ENCODE measurements at regions not wholly inside any gene's neighbourhood (a gene's known extent, or its start where the extent isn't known, plus 50 kb on each side); places are given as distances from the start of the nearest gene placed in this dataset.
"Not testable (repeated sequence)": the region's sequence is repeated elsewhere in the genome, so short reads cannot be mapped to it uniquely, and the experiment has no call there.

DNA sequence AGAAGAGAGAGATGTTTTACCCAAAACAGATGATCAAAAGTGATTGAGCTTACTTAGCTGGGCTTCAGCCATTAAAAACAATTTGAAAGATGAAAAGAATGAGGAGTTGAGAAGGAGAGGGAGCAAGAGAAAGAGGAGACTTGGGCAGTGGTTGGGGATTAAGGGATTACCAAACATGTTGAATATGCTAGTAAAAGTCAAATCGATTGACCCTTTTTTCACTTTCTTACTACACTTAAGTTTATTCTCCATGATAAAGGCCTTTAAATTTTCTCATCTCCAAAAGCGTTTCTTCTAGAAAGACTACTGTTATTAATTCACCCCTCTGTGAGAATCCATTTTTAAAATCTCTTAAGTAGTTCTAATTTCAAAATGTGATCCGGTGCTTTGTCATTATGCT, 1254.0 kb upstream of the PHF14 start:
- no peak for DNase-seq

DNA sequence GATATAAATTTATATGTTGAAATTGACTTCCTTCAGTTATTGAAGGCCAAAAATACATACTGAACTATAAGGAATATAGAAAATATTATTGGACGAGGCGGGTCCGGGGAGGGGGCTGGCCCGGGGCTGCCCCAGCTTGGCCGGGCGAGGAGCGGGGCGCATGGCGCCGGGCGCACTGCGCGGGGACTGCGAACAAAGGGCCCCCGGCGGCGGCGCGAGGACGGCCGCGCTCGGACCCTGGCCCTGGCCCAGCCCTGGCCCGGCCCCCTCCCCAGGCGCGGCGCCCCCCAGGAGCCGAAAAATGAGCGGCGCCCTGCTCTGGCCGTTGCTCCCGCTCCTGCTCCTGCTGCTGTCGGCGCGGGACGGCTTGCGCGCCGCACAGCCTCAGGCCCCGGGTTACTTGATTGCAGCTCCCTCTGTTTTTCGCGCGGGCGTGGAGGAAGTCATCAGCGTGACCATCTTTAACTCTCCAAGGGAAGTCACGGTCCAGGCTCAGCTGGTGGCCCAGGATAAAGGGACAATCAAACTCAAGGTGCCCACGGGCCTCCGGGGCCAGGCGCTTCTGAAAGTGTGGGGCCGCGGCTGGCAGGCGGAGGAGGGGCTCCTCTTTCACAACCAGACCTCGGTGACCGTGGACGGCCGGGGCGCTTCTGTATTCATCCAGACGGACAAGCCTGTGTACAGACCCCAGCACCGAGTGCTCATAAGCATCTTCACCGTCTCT, 1247.6 kb upstream of the PHF14 start:
- not testable (repeated sequence) for DNase-seq

DNA sequence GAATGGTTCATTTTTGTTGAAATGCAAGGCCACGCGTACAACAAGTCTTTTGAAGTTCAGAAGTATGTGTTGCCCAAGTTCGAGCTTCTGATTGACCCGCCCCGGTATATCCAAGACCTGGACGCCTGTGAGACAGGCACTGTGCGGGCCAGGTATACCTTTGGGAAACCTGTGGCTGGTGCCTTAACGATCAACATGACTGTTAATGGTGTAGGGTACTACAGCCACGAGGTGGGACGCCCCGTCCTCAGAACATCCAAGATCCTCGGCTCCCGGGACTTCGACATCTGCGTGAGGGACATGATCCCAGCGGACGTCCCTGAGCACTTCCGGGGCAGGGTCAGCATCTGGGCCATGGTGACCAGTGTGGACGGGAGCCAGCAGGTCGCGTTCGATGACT, 1246.9 kb upstream of the PHF14 start:
- DNase-seq: not testable (repeated sequence)

DNA sequence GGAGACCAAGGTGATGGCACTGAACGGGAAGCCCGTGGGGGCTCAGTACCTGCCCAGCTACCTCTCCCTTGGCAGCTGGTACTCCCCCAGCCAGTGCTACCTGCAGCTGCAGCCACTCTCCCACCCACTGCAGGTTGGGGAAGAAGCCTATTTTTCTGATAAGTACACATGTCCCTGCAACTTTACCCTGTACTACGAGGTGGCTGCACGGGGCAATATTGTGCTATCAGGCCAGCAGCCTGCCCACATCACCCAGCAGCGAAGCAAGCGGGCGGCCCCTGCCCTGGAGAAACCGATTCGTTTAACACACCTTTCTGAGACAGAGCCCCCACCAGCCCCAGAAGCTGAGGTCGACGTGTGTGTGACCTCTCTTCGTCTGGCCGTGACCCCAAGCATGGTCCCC, 1246.2 kb upstream of the PHF14 start:
- not testable (repeated sequence) for DNase-seq

DNA sequence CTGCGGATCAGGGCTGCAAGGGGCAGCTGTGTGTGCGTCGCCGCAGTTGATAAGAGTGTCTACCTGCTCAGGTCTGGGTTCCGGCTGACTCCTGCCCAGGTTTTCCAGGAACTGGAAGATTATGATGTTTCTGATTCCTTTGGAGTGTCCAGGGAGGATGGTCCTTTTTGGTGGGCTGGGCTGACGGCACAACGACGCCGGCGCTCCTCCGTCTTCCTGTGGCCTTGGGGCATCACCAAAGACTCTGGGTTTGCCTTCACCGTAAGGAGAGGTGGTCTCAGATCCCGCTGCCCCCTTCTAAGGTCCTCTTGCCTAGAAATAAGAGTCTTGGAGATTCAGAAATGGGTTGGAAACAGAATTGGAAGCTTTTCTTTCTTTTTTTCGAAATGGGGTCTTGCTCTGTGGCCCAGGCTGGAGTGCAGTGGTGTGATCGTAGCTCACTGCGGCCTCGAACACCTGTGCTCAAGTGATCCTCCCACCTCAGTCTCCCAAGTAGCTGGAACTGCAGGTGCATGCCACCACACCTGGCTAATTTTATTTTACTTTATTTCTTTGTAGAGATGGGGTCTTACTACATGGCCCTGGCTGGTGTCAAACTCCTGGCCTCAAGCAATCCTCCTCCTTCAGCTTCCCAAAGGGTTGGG, 1245.5 kb upstream of the PHF14 start:
- not testable (repeated sequence) for DNase-seq

DNA sequence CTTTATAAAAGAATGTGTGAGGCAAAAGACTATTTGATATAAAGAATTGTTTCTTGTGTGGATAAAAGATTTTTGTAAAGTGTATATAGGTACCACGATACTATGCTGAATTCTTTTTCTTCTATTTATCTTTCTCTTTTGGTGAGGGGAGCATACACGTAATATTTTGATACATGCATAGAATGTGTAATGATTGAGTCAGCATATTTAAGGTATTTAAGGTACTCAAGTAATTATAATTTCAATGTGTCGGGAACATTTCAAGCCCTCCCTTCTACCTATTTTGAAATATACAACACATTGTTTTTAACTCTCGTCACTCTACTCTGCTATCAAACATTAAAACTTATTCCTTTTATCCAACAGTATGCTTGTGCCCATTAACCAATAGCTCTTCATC, 1221.6 kb upstream of the PHF14 start:
- no peak for DNase-seq

DNA sequence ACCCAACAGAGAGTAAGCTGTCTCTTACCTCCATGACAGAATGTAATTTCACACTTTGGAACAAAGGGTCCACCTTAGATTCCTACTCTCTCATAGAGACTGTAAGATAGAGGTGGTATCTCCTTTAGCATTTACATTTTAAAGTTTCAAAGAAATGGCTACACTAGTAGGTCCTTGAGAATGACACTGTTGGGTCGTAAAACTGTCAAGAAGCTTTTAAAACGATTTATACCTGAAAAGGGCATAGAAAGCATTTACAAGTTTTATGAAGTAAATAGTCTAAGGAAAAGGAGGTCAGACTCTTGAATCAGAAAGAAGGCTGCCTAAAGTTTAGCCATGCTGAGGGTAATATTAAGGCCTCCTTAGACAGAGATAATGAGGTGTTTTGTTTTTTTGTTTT, 1212.4 kb upstream of the PHF14 start:
- no peak for DNase-seq

DNA sequence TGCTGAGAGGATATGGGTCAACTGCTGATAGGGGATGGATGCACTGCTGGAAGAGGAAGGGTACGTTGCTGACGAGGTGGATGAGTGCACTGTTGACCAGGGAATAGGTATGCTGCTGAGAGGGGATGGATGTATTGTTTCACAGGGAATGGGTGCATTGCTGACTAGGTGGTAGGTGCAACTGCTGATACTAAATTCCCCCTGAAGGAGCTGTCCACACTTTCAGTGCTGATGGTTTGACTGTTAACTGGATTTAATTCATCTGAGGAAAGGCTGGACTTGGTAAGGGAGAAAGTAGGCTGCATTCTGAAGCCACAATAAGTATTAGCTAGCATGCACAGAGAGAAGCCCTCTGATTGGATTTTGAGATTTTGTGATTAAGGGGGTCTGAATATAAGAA, 1196.8 kb upstream of the PHF14 start:
- no peak for DNase-seq

DNA sequence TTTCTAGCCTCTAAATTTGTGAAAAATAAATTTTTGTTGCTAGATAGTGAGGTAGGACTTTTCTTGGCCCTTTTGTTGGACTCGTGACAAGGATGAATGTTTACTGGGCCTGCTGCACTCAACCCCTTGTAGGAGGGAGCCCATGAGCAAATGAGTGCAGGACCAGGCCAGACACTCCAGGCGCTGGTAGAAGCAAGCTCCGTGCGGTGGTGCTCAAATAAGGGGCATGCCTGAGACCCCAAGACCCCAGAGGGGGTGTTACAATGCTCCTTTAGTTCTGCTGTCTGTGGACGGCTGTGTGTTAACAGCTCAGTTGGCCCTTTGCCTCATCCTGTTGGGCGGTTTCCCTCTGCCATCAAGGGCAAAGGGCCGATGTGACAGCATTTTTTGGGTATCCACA, 1195.3 kb upstream of the PHF14 start:
- DNase-seq: no peak

DNA sequence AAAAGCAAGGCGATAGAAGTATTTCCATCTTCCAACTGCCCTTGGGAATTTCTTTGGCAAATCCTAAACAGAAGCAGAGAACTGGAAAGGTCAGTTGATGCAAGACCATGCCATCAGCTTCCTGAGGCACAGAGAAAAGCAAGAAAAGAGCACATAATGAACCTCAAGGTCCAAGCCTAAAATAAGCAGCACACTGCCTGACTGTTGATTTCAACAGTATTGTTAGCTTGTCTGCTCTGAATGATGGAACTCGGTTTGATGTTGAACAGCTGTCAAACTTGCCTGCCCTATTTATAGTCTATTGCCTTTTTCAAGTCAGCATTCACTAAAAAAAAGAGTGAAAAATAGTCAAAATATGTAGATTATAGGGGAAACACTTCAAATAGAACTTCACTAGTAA, 1192.0 kb upstream of the PHF14 start:
- no peak for DNase-seq

DNA sequence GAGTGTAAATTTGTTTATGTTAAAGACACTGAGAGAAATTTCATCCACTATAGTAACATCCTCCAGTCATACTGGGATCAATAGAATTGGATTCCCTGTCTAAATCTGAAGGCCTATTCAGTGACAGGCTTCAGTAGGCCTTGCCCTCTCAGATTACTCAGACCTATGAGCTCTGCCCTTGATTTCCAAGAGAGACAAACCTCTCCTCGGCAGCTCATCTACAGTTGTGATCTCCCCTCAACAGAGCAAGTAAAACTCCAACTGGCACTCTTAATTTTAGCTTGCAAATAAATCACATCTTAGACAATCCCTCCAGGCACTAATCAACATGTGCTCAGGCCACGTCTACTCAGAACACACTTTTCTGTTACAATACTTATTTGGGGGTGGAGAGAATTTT, 1191.4 kb upstream of the PHF14 start:
- no peak for DNase-seq

DNA sequence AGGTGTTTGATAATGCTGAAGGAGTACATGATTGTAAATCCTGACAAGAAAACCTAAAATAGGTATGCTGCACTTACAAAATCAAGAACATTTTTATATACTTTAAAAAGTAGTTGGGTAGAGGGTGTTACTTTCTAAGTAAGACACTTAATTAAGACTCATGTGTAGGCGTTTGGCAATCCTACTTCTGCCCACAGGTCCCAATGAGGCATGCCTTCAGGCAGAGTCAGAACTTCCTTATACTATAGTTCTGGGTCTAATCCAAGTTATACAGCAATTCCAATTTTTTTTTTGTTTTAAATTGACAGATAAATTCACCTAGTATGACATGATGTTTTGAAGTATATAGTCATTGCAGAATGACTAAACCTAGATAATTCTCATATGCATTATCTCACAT, 1188.5 kb upstream of the PHF14 start:
- no peak for DNase-seq

DNA sequence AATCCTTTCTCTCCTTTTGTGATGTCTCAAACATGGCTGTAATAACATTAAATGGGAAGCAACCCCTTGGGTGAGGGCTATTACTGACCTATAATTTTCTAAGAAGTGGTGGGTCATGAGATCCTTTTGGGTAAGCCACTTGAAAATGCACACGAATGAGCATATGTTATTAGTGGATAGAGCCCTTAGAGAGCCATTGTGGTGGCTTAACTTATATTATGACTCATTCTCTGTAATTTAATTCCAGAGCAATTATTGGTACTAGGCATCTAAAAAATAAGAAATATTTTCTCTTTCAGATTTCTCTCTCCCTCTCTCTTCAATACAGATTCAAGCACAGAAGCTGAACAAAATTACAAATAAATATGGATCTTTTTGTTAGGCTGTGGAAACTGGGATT, 1177.4 kb upstream of the PHF14 start:
- no peak for DNase-seq

DNA sequence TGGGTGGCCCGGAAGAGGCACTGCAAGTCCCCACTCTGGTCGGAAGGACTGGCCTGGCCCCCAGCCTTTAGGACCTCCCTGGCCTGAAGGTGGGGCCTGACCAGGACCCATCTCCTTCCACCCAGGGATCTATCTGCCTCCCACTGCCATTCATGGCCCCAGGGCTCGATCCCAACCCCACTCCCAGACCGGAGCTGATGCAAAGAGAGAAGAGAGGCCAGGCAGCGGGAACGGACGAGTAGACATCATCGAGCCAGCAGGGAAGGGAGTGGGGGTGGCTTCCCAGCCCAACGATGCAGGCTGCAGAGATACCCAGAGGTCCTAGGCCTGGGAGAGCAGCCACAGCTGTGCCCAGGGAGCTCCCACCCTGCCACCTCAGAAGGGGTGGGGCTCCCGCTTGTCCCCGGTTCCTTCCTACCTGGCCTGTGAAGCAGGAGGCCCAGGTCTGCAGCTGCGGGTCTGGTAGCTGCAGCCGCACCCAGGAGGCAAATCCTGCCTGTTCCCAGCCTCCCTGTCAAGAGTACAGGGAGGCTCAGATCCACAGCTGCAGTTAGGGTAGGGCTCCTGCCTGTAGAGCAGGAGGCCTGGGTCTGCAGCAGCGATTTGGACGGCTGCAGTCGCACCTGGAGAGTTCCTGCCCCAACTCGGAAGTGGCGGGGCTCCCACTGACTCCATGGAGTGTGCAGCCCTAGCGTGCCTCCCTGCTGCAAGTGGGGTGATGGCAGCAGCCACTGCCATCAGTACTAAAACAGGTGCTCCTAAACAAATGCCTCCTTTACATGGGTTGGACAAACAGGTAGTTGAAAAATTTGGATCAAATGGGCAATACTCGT, 1151.0 kb upstream of the PHF14 start:
- no peak for DNase-seq

DNA sequence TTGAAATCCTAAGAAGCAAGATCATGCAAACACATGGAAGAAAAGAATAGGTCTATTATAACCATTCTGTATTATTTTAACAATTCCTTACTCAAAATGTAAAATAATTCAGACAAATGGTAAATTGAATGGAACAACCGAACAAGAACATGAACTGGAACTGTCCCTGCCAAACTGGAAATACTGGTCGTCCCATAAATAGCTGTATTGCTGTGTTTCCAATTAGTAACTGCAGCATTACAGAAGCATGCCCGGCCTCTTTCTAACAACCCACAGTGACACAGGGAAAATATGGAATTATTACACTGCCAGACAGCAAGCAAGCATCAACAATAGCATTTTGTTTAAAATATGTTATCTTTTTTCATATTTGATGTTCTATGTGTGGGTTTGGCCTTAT, 1138.5 kb upstream of the PHF14 start:
- DNase-seq: no peak

DNA sequence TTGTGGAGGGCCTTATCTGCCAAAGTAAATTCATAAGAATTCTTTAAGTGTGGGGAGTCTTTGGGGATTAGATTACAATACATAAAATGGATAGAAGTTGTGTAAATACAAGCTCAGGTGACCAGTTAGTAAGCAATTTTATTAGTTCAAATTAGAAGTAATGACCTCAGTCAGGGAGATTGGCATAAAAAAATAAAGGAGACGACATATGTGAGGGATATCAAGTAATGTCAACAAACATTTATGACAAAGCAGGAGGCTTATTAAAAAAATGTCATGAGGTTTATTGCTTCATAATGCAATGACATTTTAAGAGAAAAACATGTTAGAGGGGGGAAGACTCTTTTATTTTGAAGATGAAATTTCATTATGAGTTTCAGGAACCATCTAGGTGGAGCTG, 1137.0 kb upstream of the PHF14 start:
- no peak for DNase-seq

DNA sequence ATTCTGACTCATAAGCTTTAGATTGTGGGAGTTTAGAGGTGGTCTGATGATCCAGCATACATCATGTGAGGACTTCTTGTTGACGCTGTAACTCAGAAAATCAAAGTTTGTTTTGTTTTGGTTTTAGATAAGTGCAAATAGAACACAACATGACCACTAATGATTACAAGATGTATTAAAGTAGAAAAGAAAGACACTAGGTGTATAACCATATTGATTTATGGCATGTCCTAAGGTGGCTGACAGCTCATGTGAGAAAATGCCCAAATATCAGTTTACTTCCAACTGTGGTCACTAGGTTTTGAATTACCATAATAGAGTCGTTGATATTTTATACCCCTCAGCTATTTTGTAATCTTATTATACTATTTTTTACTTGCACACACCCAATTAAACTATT, 1131.4 kb upstream of the PHF14 start:
- no peak for DNase-seq

DNA sequence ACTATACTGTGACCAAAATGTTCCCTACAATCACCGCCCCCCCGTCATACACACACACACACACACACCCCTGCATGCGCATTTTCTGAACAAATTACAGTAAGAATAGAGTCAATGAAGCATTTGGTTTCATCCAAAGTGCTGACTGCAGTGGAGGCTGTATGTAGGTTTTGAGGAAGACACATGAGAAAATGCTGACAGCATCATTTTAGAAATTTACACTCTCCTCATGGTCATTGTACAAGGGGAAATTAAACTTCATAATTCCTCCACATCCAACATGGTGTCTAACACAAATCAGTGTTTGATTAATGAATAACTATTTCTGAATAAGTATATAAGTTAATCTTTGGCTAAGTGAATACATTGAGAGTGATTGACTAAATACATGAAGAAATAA, 1126.8 kb upstream of the PHF14 start:
- no peak for DNase-seq

DNA sequence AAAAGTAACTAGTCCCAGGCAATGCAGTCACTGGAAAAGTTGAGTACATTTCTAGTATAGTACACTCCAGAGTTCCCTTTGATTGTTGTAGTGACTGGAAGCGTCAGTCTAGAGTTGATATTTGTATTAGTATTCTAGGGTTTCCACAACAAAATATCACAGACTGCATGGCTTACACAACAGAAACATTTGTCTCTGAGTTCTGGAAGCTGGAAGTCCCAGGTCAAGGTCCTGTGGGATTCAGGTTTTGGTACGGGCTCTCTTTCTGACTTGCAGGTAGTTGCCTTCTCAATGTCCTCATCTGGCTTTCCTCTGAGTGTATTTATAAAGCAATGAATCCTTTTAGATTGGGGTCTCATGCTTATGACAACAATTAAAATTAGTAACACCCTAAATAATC, 1119.1 kb upstream of the PHF14 start:
- no peak for DNase-seq

DNA sequence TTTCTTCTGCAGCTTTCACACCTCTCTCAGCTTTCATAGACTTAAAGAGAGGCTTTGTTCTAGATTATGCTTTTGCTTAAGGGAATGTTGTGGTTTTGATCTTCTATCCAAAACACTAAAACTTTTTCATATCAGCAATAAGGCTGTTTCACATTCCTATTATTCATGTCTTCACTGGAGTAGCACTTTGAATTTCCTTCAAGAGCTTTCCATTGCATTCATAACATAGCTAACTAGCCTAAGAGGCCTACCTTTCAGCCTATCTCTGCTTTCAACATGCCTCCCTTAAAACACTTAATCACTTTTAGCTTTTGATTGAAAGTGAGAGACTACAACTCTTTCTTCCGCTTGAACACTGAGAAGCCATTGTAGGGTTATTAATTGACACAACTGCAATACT, 1117.0 kb upstream of the PHF14 start:
- no peak for DNase-seq

DNA sequence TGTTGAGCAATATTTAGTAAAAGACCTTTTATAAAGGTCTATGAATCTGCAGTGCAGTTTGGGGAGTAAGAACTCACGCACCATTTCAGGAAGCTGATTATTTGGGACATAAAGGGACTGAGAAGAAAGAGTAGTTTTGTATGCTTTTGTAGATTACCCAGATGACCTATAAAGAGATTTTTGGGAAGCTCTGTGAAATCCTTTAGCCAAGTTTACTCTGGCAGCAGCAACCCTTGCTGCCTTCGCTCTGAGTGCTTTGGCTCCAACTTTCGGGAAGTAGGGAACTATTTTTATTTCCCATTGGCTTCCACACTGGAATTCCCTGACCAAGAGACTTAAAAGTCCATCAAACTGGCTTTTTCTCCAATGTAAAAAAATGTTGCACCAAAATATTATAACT, 1110.1 kb upstream of the PHF14 start:
- DNase-seq: no peak

DNA sequence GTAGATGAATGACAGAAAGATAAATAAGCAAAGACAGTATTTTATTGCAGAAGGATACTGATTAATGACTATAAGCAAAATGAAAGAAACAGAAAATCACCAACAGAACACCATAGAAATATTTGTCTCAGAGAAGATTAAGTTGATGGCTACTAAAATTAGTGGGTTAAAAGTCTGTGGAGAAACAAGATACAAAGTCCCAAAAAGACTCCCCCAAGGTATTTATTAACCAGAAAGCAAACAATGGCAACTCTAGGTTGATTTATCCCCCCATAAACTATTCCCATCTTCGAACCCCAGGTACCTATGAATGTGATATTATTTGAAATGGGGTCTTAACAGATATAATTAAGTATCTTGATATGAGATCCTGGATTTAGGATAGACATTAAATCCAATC, 1104.5 kb upstream of the PHF14 start:
- no peak for DNase-seq

DNA sequence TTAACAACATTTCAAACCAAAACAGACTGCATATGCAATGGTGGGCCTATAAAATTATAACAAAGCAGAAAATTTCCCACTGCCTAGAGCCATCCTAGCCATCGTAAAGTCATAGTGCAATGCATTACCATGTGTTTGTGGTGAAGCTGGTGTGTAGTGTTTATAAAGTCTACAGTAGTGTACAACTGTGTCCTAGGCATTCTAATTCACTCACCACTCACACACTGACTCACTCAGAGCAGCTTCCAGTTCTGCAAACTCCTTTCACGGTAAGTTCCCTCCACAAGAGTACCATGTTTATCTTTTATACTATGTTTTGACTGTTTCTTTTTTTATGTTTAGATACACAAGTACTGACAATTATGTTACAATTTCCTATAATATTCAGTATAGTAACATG, 1104.1 kb upstream of the PHF14 start:
- no peak for DNase-seq

DNA sequence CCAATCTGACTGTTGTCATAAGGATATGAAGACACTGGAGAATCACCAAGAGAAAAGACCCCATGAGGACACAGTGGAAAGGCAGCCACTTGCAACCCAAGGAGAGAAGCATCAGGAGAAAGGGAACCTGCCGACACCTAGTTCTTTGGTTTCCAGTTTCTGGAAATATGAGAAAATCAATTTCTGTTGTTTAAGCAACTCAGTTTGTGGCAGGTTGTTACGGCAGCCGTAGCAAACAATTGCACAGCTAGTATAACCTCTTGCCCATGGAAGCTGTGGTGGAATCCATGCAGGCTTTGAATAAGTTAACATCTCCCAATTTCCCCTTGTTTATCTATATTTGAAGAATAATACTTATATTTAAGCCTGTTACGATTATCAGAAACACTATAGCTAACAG, 1103.0 kb upstream of the PHF14 start:
- DNase-seq: no peak

Data from stimulated activated CD4-positive, alpha-beta T cell treated with anti-CD3 and anti-CD28 coated beads, Interleukin-4, amount 100 ng/mL, for 24 hours (primary cell).